ENCODE measurements at regions not wholly inside any gene's neighbourhood (a gene's known extent, or its start where the extent isn't known, plus 50 kb on each side); places are given as distances from the start of the nearest gene placed in this dataset.

GRCh38 chr4:16959305-16959704 lies 60.9 kb upstream of the LDB2 start:
- Histone ChIP-seq H3K4me1 (ENCODE audit: low read depth, poor library complexity, severe bottlenecking) (no peaks in the 10 kb centered on the region), H2AFZ (ENCODE audit: low read depth) (no peak overlapping the region), H3K9ac (no peak overlapping the region), H3K4me2 (no peak overlapping the region), H3K4me3 (IDR thresholded peaks at IDR 0.05; ENCODE audit: insufficient read depth, low read depth, low read length) (no peak overlapping the region), H3K36me3 (ENCODE audit: insufficient read depth) (no peaks in the 10 kb centered on the region), H3K27ac (no peak overlapping the region), H3K27me3 (ENCODE audit: insufficient read depth, low read depth) (no peaks in the 10 kb centered on the region), H3K79me2 (ENCODE audit: insufficient read depth, low read depth) (no peaks in the 10 kb centered on the region), H4K20me1 (ENCODE audit: insufficient read depth) (no peaks in the 10 kb centered on the region)
- TF ChIP-seq CTCF (conservative IDR thresholded peaks at IDR 0.05; ENCODE audit: low read depth, low read length), result no peak

DNA sequence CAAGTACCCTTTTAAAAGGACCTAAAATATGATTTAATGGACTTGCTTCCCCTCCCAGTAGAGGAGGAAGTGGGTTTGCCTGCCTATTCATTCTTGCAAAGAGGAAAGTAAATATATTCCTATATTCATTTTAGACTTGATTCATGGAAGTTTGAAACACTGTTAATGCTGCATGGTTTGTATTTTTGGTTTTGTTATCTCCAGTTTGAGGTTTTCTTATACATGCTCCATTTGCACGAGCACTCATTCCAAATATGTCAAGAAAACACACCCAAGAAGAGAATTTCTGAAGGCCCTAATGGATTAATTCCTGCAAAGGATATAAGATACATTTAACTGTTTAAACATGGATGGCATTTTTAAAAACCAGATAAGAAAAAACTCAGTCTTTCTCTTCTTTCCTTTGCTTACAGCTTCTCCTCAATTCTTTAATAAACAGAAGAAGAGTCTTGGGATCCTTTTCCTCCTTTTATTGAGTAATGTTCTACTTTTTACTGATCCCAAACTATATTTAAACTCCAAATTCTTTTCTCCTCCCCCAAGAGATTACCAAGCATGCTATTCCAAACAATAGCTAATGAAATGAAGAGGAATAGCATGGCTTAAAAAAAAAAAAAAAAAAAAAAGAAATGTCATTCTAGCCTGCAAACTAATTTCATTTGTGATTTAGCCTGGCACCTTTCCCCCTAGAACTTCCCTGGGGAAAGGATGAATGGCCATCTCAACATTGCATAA lies 54.6 kb upstream of the LDB2 start:
- Histone ChIP-seq H3K27ac (no peak overlapping the region), H3K4me1 (ENCODE audit: low read depth, poor library complexity, severe bottlenecking) (no peaks in the 10 kb centered on the region), H3K79me2 (ENCODE audit: insufficient read depth, low read depth) (no peaks in the 10 kb centered on the region), H4K20me1 (ENCODE audit: insufficient read depth) (no peaks in the 10 kb centered on the region), H3K36me3 (ENCODE audit: insufficient read depth) (no peaks in the 10 kb centered on the region), H3K4me3 (IDR thresholded peaks at IDR 0.05; ENCODE audit: insufficient read depth, low read depth, low read length) (no peak overlapping the region), H3K27me3 (ENCODE audit: insufficient read depth, low read depth) (no peaks in the 10 kb centered on the region), H3K4me2 (no peak overlapping the region), H2AFZ (ENCODE audit: low read depth) (no peak overlapping the region), H3K9ac (no peak overlapping the region)
- TF ChIP-seq CTCF (conservative IDR thresholded peaks at IDR 0.05; ENCODE audit: low read depth, low read length), result no peak

- Histone ChIP-seq H3K4me2 (no peak overlapping the region), H3K36me3 (ENCODE audit: insufficient read depth) (no peaks in the 10 kb centered on the region), H4K20me1 (ENCODE audit: insufficient read depth) (no peaks in the 10 kb centered on the region), H3K4me1 (ENCODE audit: low read depth, poor library complexity, severe bottlenecking) (no peaks in the 10 kb centered on the region), H3K27me3 (ENCODE audit: insufficient read depth, low read depth) (no peaks in the 10 kb centered on the region), H3K27ac (no peak overlapping the region), H3K79me2 (ENCODE audit: insufficient read depth, low read depth) (no peaks in the 10 kb centered on the region), H3K4me3 (IDR thresholded peaks at IDR 0.05; ENCODE audit: insufficient read depth, low read depth, low read length) (no peak overlapping the region), H2AFZ (ENCODE audit: low read depth) (no peak overlapping the region), H3K9ac (no peak overlapping the region)
- TF ChIP-seq CTCF (conservative IDR thresholded peaks at IDR 0.05; ENCODE audit: low read depth, low read length), result no peak
Measured at GRCh38 chr4:16952462-16952871, 54.0 kb upstream of the LDB2 start.
